GM13976 (cell line): ENCODE measurements at regions not wholly inside any gene's neighbourhood (a gene's known extent, or its start where the extent isn't known, plus 50 kb on each side); places are given as distances from the start of the nearest gene placed in this dataset.

ENCODE experiments used
- DNase-seq: peaks from one replicate; pipeline ENCODE4 v3.0.0; 2012; ENCODE audit warnings: low spot score
- in situ Hi-C: fragments of 300-500 bp; cut with MboI; formaldehyde crosslinking; loops from one replicate; pipeline ENCODE4 v1.12.0; 2022; ENCODE audit warnings: low sequenced_read_pairs, mixed read lengths, inconsistent platforms; ENCODE audit not compliant: unreplicated experiment
- TF ChIP-seq, protein P1 (sequence below): IDR thresholded peaks from 2 replicates; pipeline ENCODE4 v1.5.1; 2012; ENCODE audit warnings: borderline replicate concordance, mild to moderate bottlenecking; ENCODE audit not compliant: insufficient read depth; ENCODE audit errors: extremely low read depth, missing control alignments, control extremely low read depth

DNA sequence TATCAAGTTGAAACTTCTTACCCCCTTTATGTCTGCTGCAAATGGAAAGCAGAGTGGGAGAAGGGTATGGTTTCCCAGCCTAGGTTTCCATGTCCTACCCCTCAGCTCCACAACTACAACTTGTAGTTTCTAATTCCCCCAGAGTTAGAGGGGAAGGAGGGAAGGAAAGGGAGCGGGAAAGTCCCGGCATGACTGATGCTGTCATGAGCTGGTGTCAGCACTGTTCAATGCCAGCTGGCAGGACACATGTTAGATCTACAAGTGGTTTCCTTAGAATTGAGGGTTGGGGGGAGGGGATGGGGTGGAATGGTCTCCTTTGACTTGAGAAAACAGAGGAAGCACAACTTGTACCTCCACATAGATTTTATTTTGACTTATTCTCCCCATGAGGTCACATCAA is 194.0 kb downstream of the MBD2 start:
- no peak for DNase-seq
- TF ChIP-seq, protein P1, sequence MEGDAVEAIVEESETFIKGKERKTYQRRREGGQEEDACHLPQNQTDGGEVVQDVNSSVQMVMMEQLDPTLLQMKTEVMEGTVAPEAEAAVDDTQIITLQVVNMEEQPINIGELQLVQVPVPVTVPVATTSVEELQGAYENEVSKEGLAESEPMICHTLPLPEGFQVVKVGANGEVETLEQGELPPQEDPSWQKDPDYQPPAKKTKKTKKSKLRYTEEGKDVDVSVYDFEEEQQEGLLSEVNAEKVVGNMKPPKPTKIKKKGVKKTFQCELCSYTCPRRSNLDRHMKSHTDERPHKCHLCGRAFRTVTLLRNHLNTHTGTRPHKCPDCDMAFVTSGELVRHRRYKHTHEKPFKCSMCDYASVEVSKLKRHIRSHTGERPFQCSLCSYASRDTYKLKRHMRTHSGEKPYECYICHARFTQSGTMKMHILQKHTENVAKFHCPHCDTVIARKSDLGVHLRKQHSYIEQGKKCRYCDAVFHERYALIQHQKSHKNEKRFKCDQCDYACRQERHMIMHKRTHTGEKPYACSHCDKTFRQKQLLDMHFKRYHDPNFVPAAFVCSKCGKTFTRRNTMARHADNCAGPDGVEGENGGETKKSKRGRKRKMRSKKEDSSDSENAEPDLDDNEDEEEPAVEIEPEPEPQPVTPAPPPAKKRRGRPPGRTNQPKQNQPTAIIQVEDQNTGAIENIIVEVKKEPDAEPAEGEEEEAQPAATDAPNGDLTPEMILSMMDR = no peak

DNA sequence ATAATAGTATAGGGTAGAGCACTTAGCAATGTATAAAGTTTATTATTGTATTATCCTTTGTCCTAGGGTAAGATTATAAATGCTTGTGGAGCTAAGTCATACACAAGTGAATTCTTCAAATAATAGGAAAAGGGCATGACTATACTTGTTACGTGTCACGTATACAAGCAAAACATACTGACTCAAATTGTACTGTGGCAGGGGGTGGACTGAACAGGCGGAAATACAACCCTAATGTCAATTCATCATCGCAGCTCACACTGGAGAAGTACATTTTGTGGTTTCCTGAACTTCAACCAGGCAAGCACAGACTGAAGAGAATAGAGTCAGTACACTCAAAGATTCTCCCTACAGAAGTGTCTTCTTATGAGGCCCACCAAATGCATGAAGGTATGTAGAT is 201.0 kb downstream of the MBD2 start:
- in situ Hi-C loops = no loop called here
- DNase-seq = no peak
- TF ChIP-seq, protein P1 = no peak

More for the DNA sequence above, 194.0 kb downstream of the MBD2 start:
- in situ Hi-C loops = no loop called here

DNA sequence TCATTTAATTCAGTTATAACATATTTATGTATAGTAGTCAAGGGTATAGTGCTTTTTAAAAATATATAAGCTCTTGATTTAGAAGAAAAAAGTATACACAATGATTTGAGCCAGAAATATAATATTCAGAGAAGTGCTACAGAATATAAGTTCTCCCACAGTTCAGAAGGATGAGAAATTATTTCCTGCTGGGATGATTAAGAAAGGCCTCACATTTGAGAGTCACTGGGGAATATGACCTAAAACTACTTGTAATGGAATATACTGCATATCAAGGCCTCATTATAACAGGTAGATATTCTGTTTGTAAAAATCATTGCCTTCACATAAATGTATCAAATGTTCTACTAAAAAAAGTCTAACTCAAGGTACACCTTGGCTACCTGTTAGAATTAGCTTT is 203.5 kb downstream of the MBD2 start:
- in situ Hi-C loops = no loop called here
- TF ChIP-seq, protein P1 = no peak
- DNase-seq = no peak

DNA sequence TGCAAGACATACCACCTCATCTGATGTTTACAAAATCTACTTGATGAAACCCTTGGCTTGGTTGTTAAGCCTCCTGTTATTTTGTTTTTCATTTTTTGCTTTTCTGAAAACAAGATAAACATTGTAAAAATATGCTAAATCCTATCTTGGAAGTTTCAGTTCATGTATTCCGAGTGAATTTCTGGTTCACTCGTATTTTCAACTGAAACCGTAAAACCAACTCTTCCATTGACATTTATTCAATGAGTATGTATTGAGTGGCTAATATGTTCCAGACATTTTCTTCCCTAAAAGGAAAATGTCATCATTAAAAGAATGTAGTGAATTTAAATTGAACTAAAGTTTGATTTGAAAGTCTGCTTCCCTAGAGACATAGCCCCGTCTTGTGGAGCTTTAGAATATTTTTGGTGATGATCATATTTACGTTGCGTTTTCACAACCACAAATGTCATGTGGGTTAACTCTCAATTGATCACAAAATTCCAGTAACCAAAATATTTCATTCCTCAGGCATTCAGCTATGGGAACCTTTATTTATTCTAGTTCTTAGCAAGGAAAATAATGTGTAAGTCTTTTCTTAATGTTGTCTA is 204.2 kb downstream of the MBD2 start:
- in situ Hi-C loops = no loop called here
- TF ChIP-seq, protein P1 = no peak
- DNase-seq = no peak

DNA sequence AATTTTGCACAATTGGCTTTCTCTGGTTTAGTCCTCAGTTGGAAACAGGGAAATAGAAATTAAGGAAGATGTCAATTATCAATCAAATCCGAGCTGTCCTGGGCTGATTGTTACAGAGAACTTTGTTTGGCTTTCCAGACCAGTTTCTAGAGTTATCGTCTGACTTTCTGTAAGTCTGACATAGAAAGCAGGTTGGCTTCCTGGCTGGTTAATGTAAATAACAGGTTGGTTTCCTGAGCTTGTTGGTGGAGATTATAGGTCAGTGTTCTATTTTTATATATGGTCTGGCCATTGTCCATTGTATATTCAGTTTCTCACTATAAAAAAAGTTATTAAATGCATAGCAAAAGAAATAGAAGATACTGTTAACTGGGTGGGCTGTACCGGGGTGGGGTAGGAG is 204.8 kb downstream of the MBD2 start:
- in situ Hi-C loops = no loop called here
- TF ChIP-seq, protein P1 = no peak
- DNase-seq = no peak

DNA sequence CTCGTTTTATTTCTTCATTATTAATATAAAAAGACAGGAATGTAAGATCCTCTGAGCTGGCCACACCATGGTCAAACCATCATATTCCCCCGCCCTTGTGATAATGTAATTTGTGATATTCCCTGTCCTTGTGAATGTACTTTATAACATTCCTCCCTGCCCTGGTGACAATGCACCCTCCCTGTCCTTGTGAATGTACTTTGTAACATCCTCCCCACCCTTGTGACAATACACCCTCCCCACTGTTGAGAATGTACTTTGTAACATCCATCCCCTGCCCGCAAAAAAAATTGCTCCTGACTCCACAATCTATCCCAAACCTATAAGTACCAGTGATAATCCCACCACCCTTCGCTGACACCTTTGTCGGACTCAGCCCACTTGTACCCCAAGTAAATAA is 211.0 kb downstream of the MBD2 start:
- TF ChIP-seq, protein P1 = no peak
- in situ Hi-C loops = no loop called here
- DNase-seq = no peak
